HepG2 (cell line): ENCODE measurements at regions not wholly inside any gene's neighbourhood (a gene's known extent, or its start where the extent isn't known, plus 50 kb on each side); places are given as distances from the start of the nearest gene placed in this dataset.

Experiments
- ATAC-seq: fragments of 200-7000 bp; cut with Tn5 transposase; 3 replicates; pipeline ENCODE4 v1.9.1; 2020; ENCODE audit warnings: mild to moderate bottlenecking, moderate library complexity
- BruUV-seq: library from RNA; stranded (reverse); fragments of 400-500 nt; replicated peaks from 2 replicates; lab custom pipeline; 2021; lab: Mats Ljungman, UMichigan
- CTCF ChIA-PET: fragments of 300-600 bp; formaldehyde crosslinking; extraction: SDS; loops from one replicate; lab custom pipeline; 2021; ENCODE audit warnings: low total read pairs, inconsistent platforms, low intra/inter-chr PET ratio; lab: Yijun Ruan, JAX
- POLR2A ChIA-PET: fragments of 350-600 bp; sonication (Branson Sonifier 250); formaldehyde crosslinking; loops from one replicate; lab custom pipeline; 2020; ENCODE audit warnings: antibody characterized with exemption, inconsistent platforms; lab: Yijun Ruan, JAX
- DNase-seq: peaks from one replicate; pipeline ENCODE4 v3.0.0-alpha.2; 2015; ENCODE audit warnings: low spot score
- FAIRE-seq: peaks from 3 replicates; lab custom pipeline; 2011; peaks lifted over from hg19 to GRCh38; lab: Jason Lieb, UNC
- H2AFZ ChIP-seq: one replicate; pipeline ENCODE4 v1.6.1; 2011; ENCODE audit warnings: low read length, inconsistent platforms
- H3K27ac ChIP-seq: fragments of 300-600 bp; 3 replicates; pipeline ENCODE4 v1.8.0; 2011; ENCODE audit warnings: mixed run types, mild to moderate bottlenecking, mixed read lengths, low read length, inconsistent platforms; ENCODE audit not compliant: insufficient read depth; ENCODE audit errors: extremely low read length
- H3K27me3 ChIP-seq, 2 experiments: fragments of 200-600 bp in 1 of 2; 2 replicates in 1 of 2; 3 replicates in 1 of 2; pipeline versions ENCODE4 v1.6.0 to v1.8.0; 2011; ENCODE audit warnings: low read length in 2 of 2, mild to moderate bottlenecking in 2 of 2, moderate library complexity in 2 of 2, inconsistent platforms in 1 of 2; ENCODE audit not compliant: insufficient read depth in 2 of 2, control insufficient read depth in 1 of 2
- H3K36me3 ChIP-seq, 2 experiments: fragments of 200-600 bp in 1 of 2; replicated peaks in 1 of 2; 2 replicates in 1 of 2; 3 replicates in 1 of 2; pipeline versions ENCODE4 v1.5.1 to v1.8.0; 2011; ENCODE audit warnings: low read length in 2 of 2, inconsistent platforms in 1 of 2; ENCODE audit not compliant: insufficient read depth in 2 of 2, control insufficient read depth in 1 of 2
- H3K4me1 ChIP-seq: 2 replicates; pipeline ENCODE4 v1.5.1; 2012; ENCODE audit warnings: low read length, inconsistent platforms; ENCODE audit not compliant: insufficient read depth
- H3K4me2 ChIP-seq: 2 replicates; pipeline ENCODE4 v1.6.0; 2011; ENCODE audit warnings: low read depth, low read length, inconsistent platforms
- H3K4me3 ChIP-seq, 3 experiments: fragments of 200-600 bp in 1 of 3; sonication (generic), shearing (Covaris generic) in 1 of 3; replicated peaks in 1 of 3; 2 replicates each; pipeline ENCODE4 v1.5.1; 2011 to 2016; ENCODE audit warnings: low read length in 3 of 3, inconsistent platforms in 2 of 3, low read depth in 2 of 3, mild to moderate bottlenecking in 2 of 3, control low read depth in 1 of 3, mixed read lengths in 1 of 3; ENCODE audit not compliant: insufficient read depth in 1 of 3
- H3K79me2 ChIP-seq: one replicate; pipeline ENCODE4 v1.6.1; 2011; ENCODE audit warnings: low read length, inconsistent platforms; ENCODE audit not compliant: insufficient read depth
- H3K9ac ChIP-seq: 2 replicates; pipeline ENCODE4 v1.6.0; 2011; ENCODE audit warnings: mild to moderate bottlenecking, low read depth, low read length, inconsistent platforms; ENCODE audit not compliant: insufficient read depth
- H3K9me3 ChIP-seq: 2 replicates; pipeline ENCODE4 v1.5.1; 2012; ENCODE audit warnings: mild to moderate bottlenecking, low read length
- H4K20me1 ChIP-seq: 2 replicates; pipeline ENCODE4 v1.6.0; 2011; ENCODE audit warnings: inconsistent platforms, mild to moderate bottlenecking, low read length, moderate library complexity; ENCODE audit not compliant: insufficient read depth
- ARNT ChIP-seq: fragments of 450-650 bp; IDR thresholded peaks from 2 replicates; pipeline ENCODE4 v1.6.1; 2017
- ASH2L ChIP-seq: fragments of 300-600, 200-600 bp; sonication (generic); IDR thresholded peaks from 2 replicates; pipeline ENCODE4 v1.7.0; 2017; ENCODE audit warnings: low read depth, mild to moderate bottlenecking, moderate library complexity, mixed read lengths, low read length; ENCODE audit not compliant: insufficient read length
- BRD4 ChIP-seq: sonication (generic); formaldehyde crosslinking; IDR thresholded peaks from 2 replicates; pipeline ENCODE4 v1.4.0; 2020; ENCODE audit warnings: missing genetic modification reagents
- ETV6 ChIP-seq: sonication (generic); formaldehyde crosslinking; conservative IDR thresholded peaks from 2 replicates; pipeline ENCODE4 v1.4.0; 2020; ENCODE audit warnings: missing genetic modification reagents
- FOXC1 ChIP-seq: sonication (generic); formaldehyde crosslinking; IDR thresholded peaks from 2 replicates; pipeline ENCODE4 v1.8.0; 2022; ENCODE audit warnings: mild to moderate bottlenecking, missing genetic modification reagents, borderline replicate concordance
- NR2F1 ChIP-seq, 2 experiments: fragments of 450-650 bp in 1 of 2; formaldehyde crosslinking in 1 of 2; IDR thresholded peaks; 2 replicates each; pipeline versions ENCODE4 v1.5.0 to v1.6.1; 2016 to 2020; ENCODE audit warnings: mild to moderate bottlenecking in 1 of 2, missing compliant biosample characterization in 1 of 2, missing genetic modification reagents in 1 of 2, moderate library complexity in 1 of 2
- RELA ChIP-seq: sonication (generic); formaldehyde crosslinking; IDR thresholded peaks from 2 replicates; pipeline ENCODE4 v1.4.0; 2020; ENCODE audit warnings: missing genetic modification reagents
- SOX13 ChIP-seq, 3 experiments: fragments of 450-650 bp in 1 of 3; sonication (generic) in 1 of 3; formaldehyde crosslinking in 1 of 3; IDR thresholded peaks in 2 of 3; conservative IDR thresholded peaks in 1 of 3; 2 replicates each; pipeline versions ENCODE4 v1.5.0 to v1.6.1; 2016 to 2020; ENCODE audit warnings: antibody characterized with exemption in 1 of 3, mild to moderate bottlenecking in 1 of 3, missing compliant biosample characterization in 1 of 3, missing genetic modification reagents in 1 of 3, moderate library complexity in 1 of 3
- SPEN ChIP-seq: sonication (generic); formaldehyde crosslinking; IDR thresholded peaks from 2 replicates; pipeline ENCODE4 v1.5.1; 2020; ENCODE audit warnings: low read depth, mild to moderate bottlenecking, missing genetic modification reagents
- TBX2 ChIP-seq: sonication (generic); formaldehyde crosslinking; IDR thresholded peaks from 2 replicates; pipeline ENCODE4 v1.5.0; 2020; ENCODE audit warnings: missing genetic modification reagents, mild to moderate bottlenecking, borderline replicate concordance
- WIZ ChIP-seq: sonication (generic); formaldehyde crosslinking; IDR thresholded peaks from 2 replicates; pipeline ENCODE4 v1.5.1; 2020; ENCODE audit warnings: mild to moderate bottlenecking, missing genetic modification reagents
- ZMYM4 ChIP-seq: sonication (generic); formaldehyde crosslinking; IDR thresholded peaks from 2 replicates; pipeline ENCODE4 v1.8.1; 2023; ENCODE audit warnings: mild to moderate bottlenecking, missing genetic modification reagents
- WGBS: methylation state at CpG from one replicate; pipeline ENCODE4 v1.1.6; 2017; ENCODE audit warnings: low lambda C conversion rate; 5-methylcytosine and 5-hydroxymethylcytosine counted together
- in situ Hi-C: cut with HindIII; loops from 2 replicates; pipeline ENCODE4 v1.10.0; 2017; ENCODE audit warnings: low pct_unique_long_range_greater_than_20kb; ENCODE audit not compliant: extremely low pct_ligation_motif_present
- intact Hi-C: fragments of 100-400 bp; cut with micrococcal nuclease; formaldehyde crosslinking; loops from one replicate; pipeline ENCODE4 v1.10.0; 2022; ENCODE audit not compliant: unreplicated experiment

DNA sequence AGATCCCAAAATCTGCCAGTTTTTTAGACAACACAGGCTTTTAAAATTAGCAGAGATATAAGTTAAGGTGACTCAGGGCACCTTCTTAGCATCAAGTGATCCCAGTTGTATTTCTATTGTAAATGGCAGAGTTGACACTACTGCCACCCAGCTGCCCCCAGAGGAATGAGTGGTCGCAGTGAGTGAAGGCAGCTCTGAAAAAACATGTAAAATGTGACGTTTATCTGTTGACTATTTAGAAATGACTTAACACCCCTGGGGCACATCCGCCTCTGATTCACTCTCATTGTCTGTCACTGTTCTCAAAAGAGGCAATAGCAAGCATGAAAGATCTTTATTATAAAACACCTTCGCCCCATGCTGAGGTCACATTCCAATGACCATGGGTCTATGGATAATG is 592.4 kb downstream of the ACTRT1 start:
- DNase-seq, result no peak
- Histone ChIP-seq H2AFZ (no peak overlapping the region), H3K9ac (no peak overlapping the region), H3K9me3 (peaks cover 23% of the 10 kb centered on the region; the same call in 1 of the 2 replicates)
- intact Hi-C loops, result no loop called here
- BruUV-seq, result no TSS peak
- TF ChIP-seq WIZ (CRISPR knock-in tag) (no peak), ARNT (no peak), SOX13 (IDR thresholded peaks at IDR 0.05) (no peak), SOX13 (CRISPR knock-in tag; conservative IDR thresholded peaks at IDR 0.05 in 1 of 2, IDR thresholded peaks at IDR 0.05 in 1 of 2) (no peak), TBX2 (CRISPR knock-in tag) (no peak), RELA (CRISPR knock-in tag) (no peak), ETV6 (no peak), SPEN (CRISPR knock-in tag) (no peak), BRD4 (CRISPR knock-in tag) (no peak), NR2F1 (CRISPR knock-in tag; IDR thresholded peaks at IDR 0.05) (no peak), ASH2L (no peak), ZMYM4 (CRISPR knock-in tag) (no peak), FOXC1 (CRISPR knock-in tag) (no peak)
- TF ChIP-seq, all 625 proteins: peak for 0
- no peaks in the 10 kb centered on the region for H3K79me2 ChIP-seq
- POLR2A ChIA-PET, result no interaction called here
- H3K36me3 ChIP-seq, result no peaks in the 10 kb centered on the region
- CTCF ChIA-PET, result no interaction called here
- ATAC-seq, result no peak
- WGBS, result 0% methylated on average over 4 of the region's 4 CpGs
- H3K27ac ChIP-seq, result no peak overlapping the region
- H3K4me3 ChIP-seq, result no peak overlapping the region
- in situ Hi-C loops, result no loop called here
- no peaks in the 10 kb centered on the region for H4K20me1 ChIP-seq
- H3K4me1 ChIP-seq, result no peaks in the 10 kb centered on the region
- no peak overlapping the region for H3K4me2 ChIP-seq
- H3K27me3 ChIP-seq, result no peaks in the 10 kb centered on the region
- FAIRE-seq, result no peak
